SK-N-SH (cell line): ENCODE measurements at regions not wholly inside any gene's neighbourhood (a gene's known extent, or its start where the extent isn't known, plus 50 kb on each side); places are given as distances from the start of the nearest gene placed in this dataset.

Experiments used
- CTCF ChIA-PET: fragments of 300-600, 350-600 bp; formaldehyde crosslinking; extraction: SDS; loops from one replicate; lab custom pipeline; 2021; lab: Yijun Ruan, JAX
- POLR2A ChIA-PET: fragments of 350-600 bp; sonication (Branson Sonifier 250); formaldehyde crosslinking; extraction: SDS; loops from one replicate; lab custom pipeline; 2020; ENCODE audit warnings: antibody characterized with exemption, inconsistent platforms; lab: Yijun Ruan, JAX
- DNase-seq: peaks from one replicate; pipeline ENCODE4 v3.0.0; 2012
- H2AFZ ChIP-seq: fragments of 200-600 bp; sonication (generic); 2 replicates; pipeline ENCODE4 v1.8.1; 2016; ENCODE audit warnings: antibody characterized with exemption, mild to moderate bottlenecking, low read depth
- H3F3A ChIP-seq: fragments of 200-600 bp; sonication (generic); replicated peaks from 2 replicates; pipeline ENCODE3; 2016; ENCODE audit warnings: antibody characterized with exemption, mild to moderate bottlenecking; ENCODE audit not compliant: insufficient read depth
- H3K27ac ChIP-seq, 2 experiments: fragments of 200-500 bp in 1 of 2; fragments of 200-600 bp in 1 of 2; sonication (Bioruptor generic) in 1 of 2; sonication (generic), shearing (Covaris generic) in 1 of 2; 2 replicates each; pipeline versions ENCODE4 v1.5.1 to v1.6.1; 2014 to 2016; ENCODE audit warnings: low read depth in 2 of 2, inconsistent platforms in 1 of 2, low read length in 1 of 2, mild to moderate bottlenecking in 1 of 2, mixed read lengths in 1 of 2
- H3K27me3 ChIP-seq: fragments of 200-600 bp; sonication (generic), shearing (Covaris generic); 2 replicates; pipeline ENCODE4 v1.6.1; 2016; ENCODE audit warnings: mixed run types; ENCODE audit not compliant: insufficient read depth
- H3K36me3 ChIP-seq, 2 experiments: fragments of 200-500 bp in 1 of 2; fragments of 200-600 bp in 1 of 2; sonication (Bioruptor generic) in 1 of 2; sonication (generic) in 1 of 2; replicated peaks in 1 of 2; 2 replicates each; pipeline versions ENCODE3 to v1.5.1; 2014 to 2016; ENCODE audit warnings: low read length in 1 of 2, mild to moderate bottlenecking in 1 of 2; ENCODE audit not compliant: insufficient read depth in 2 of 2, control insufficient read depth in 1 of 2
- H3K4me1 ChIP-seq, 2 experiments: fragments of 200-500 bp in 1 of 2; fragments of 200-600 bp in 1 of 2; sonication (Bioruptor generic) in 1 of 2; sonication (generic), shearing (Covaris generic) in 1 of 2; 2 replicates each; pipeline versions ENCODE4 v1.5.1 to v1.6.1; 2014 to 2016; ENCODE audit warnings: low read depth in 1 of 2, low read length in 1 of 2, mixed run types in 1 of 2; ENCODE audit not compliant: insufficient read depth in 2 of 2, control insufficient read depth in 1 of 2
- H3K4me2 ChIP-seq: fragments of 200-600 bp; sonication (generic), shearing (Covaris generic); 2 replicates; pipeline ENCODE4 v1.6.1; 2017; ENCODE audit warnings: mixed run types
- H3K4me3 ChIP-seq, 2 experiments: fragments of 200-500 bp in 1 of 2; fragments of 200-600 bp in 1 of 2; sonication (Bioruptor generic) in 1 of 2; sonication (generic), shearing (Covaris generic) in 1 of 2; 2 replicates each; pipeline versions ENCODE4 v1.5.1 to v1.8.1; 2014 to 2016; ENCODE audit warnings: low read depth in 2 of 2, inconsistent platforms in 1 of 2, low read length in 1 of 2, mild to moderate bottlenecking in 1 of 2, mixed read lengths in 1 of 2, moderate library complexity in 1 of 2
- H3K79me2 ChIP-seq: fragments of 200-600 bp; sonication (generic); 2 replicates; pipeline ENCODE4 v1.8.1; 2017; ENCODE audit warnings: mild to moderate bottlenecking; ENCODE audit not compliant: insufficient read depth
- H3K9ac ChIP-seq: fragments of 200-600 bp; sonication (generic); 2 replicates; pipeline ENCODE4 v1.6.1; 2017; ENCODE audit warnings: mixed run types
- H3K9me2 ChIP-seq: fragments of 200-600 bp; sonication (generic); 2 replicates; pipeline ENCODE4 v1.6.1; 2017; ENCODE audit warnings: mixed run types
- H3K9me3 ChIP-seq: fragments of 200-600 bp; sonication (generic); 2 replicates; pipeline ENCODE4 v1.6.1; 2017; ENCODE audit warnings: mixed run types, mild to moderate bottlenecking, moderate library complexity
- H4K20me1 ChIP-seq: fragments of 200-600 bp; sonication (generic); 2 replicates; pipeline ENCODE4 v1.6.1; 2017; ENCODE audit warnings: mild to moderate bottlenecking, mixed run types; ENCODE audit not compliant: insufficient read depth
- ELF1 ChIP-seq: IDR thresholded peaks from 2 replicates; pipeline ENCODE4 v1.4.0; 2012
- EP300 ChIP-seq, 2 experiments: IDR thresholded peaks; 2 replicates each; pipeline versions ENCODE4 v1.4.0 to v1.6.1; 2012; ENCODE audit warnings: borderline replicate concordance in 1 of 2, low read depth in 1 of 2, low read length in 1 of 2
- FOSL2 ChIP-seq: IDR thresholded peaks from 2 replicates; pipeline ENCODE4 v1.4.0; 2012; ENCODE audit warnings: low read depth, mild to moderate bottlenecking, moderate library complexity, borderline replicate concordance
- JUND ChIP-seq: IDR thresholded peaks from 2 replicates; pipeline ENCODE4 v1.4.0; 2012
- MEF2A ChIP-seq: IDR thresholded peaks from 2 replicates; pipeline ENCODE4 v1.4.0; 2012; ENCODE audit warnings: low read depth, borderline replicate concordance
- MXI1 ChIP-seq: IDR thresholded peaks from 2 replicates; pipeline ENCODE4 v1.6.1; 2012; ENCODE audit warnings: mild to moderate bottlenecking, low read depth, low read length, improper control_type of control experiment
- NFIC ChIP-seq: IDR thresholded peaks from 2 replicates; pipeline ENCODE4 v1.4.0; 2012; ENCODE audit warnings: borderline replicate concordance
- RAD21 ChIP-seq: IDR thresholded peaks from 2 replicates; pipeline ENCODE4 v1.6.1; 2012; ENCODE audit warnings: mild to moderate bottlenecking, low read length
- SIN3A ChIP-seq: IDR thresholded peaks from 2 replicates; pipeline ENCODE4 v1.6.1; 2012; ENCODE audit warnings: low read depth, mild to moderate bottlenecking, low read length, moderate library complexity, borderline replicate concordance
- TAF1 ChIP-seq: IDR thresholded peaks from 2 replicates; pipeline ENCODE4 v1.6.1; 2012; ENCODE audit warnings: low read depth, mild to moderate bottlenecking, low read length, moderate library complexity, borderline replicate concordance
- WGBS: methylation state at CpG from one replicate; pipeline ENCODE4 v1.1.6; 2017; ENCODE audit warnings: low lambda C conversion rate; 5-methylcytosine and 5-hydroxymethylcytosine counted together
- TF ChIP-seq, protein P1 (sequence below): IDR thresholded peaks from 2 replicates; pipeline ENCODE4; 2012
- TF ChIP-seq, protein P2 (sequence below): fragments of 150-350 bp; IDR thresholded peaks from 2 replicates; pipeline ENCODE4 v1.6.1; 2016; ENCODE audit warnings: mild to moderate bottlenecking, low read depth, low read length
- TF ChIP-seq, protein P3 (sequence below): IDR thresholded peaks from 2 replicates; pipeline ENCODE4 v1.4.0; 2012; ENCODE audit warnings: low read depth
- TF ChIP-seq, protein P4 (sequence below): IDR thresholded peaks from 2 replicates; pipeline ENCODE4 v1.4.0; 2012; ENCODE audit warnings: low read depth, borderline replicate concordance

DNA sequence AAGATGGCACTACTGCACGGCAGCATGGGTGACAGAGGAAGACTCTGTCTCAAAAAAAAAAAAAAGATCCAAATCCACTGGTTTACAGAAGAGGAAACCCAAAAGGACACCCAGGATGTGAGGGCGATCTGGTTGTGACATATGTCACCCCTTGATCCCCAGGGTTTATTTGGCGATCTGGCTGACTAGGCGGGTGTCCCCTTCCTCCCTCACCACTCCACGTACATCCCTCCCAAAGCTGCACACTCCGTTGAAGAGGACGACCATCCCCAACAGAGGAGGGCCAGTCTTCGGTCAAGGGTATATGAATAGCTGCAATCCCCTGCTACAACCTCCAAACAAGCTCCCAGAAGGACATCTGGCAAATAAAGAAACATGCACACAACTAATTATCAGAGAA lies 111.6 kb downstream of the HTR5A start:
- DNase-seq: no peak
- POLR2A ChIA-PET: no interaction called here
- H2AFZ ChIP-seq: no peak overlapping the region
- H3K9me2 ChIP-seq: no peaks in the 10 kb centered on the region
- H3K9me3 ChIP-seq: peaks cover 20% of the 10 kb centered on the region; the same call in 1 of the 2 replicates
- H4K20me1 ChIP-seq: no peaks in the 10 kb centered on the region
- CTCF ChIA-PET: interaction anchor here (0.6 to 2.2 kb wide), 2 partner anchors 163 to 199 kb away, joined by 4 to 12 read pairs; no protein-coding TSS in a partner anchor
- no peaks in the 10 kb centered on the region for H3K4me1 ChIP-seq
- no peak for TF ChIP-seq SIN3A
- no peaks in the 10 kb centered on the region for H3F3A ChIP-seq
- WGBS: 5% methylated on average over 8 of the region's 8 CpGs
- H3K4me3 ChIP-seq: no peak overlapping the region
- no peak overlapping the region for H3K4me2 ChIP-seq
- no peaks in the 10 kb centered on the region for H3K27me3 ChIP-seq
- no peak overlapping the region for H3K27ac ChIP-seq
- H3K9ac ChIP-seq: no peak overlapping the region
- H3K79me2 ChIP-seq: no peaks in the 10 kb centered on the region
- no peaks in the 10 kb centered on the region for H3K36me3 ChIP-seq

DNA sequence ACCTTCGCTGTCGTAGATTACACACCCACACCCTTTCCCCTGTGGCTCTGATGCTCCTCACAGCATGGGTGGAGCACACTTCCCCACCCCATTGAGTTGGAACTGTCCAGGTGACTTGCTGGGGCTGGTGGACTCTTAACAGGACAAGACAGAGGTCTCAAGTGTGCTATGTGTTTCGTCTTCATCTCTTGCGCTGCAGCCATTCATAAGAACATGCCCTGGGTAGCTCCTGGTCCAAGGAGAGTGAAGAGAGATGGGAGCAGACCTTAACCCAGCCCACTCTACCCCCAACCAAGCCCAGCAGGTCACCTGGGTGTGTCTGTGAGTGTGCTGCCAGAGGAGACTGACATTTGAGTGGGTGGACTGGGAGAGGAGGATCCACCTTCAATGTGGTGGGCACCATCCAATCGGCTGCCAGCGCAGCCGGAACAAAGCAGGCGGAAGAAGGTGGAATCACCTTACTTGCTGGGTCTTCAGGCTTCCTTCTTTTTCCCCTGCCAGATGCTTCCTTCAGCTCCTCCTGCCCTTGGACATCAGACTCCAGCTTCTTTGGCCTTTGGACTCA lies 112.4 kb downstream of the HTR5A start:
- no peaks in the 10 kb centered on the region for H3K79me2 ChIP-seq
- no peaks in the 10 kb centered on the region for H3K36me3 ChIP-seq
- H4K20me1 ChIP-seq: no peaks in the 10 kb centered on the region
- H3F3A ChIP-seq: no peaks in the 10 kb centered on the region
- no peak overlapping the region for H3K4me3 ChIP-seq
- 60% methylated on average over 8 of the region's 8 CpGs for WGBS
- H3K9me3 ChIP-seq: peaks cover 20% of the 10 kb centered on the region; the same call in 1 of the 2 replicates
- CTCF ChIA-PET: interaction anchor here (2.2 kb wide), 1 partner anchor 162 kb away, joined by 12 read pairs; no protein-coding TSS in a partner anchor
- POLR2A ChIA-PET: no interaction called here
- DNase-seq: no peak
- H3K9me2 ChIP-seq: no peaks in the 10 kb centered on the region
- no peak overlapping the region for H3K9ac ChIP-seq
- TF ChIP-seq NFIC (no peak), MEF2A (no peak), JUND (no peak), SIN3A (no peak), MXI1 (no peak), TAF1 (no peak), EP300 (IDR thresholded peaks at IDR 0.05; ENCODE audit: borderline replicate concordance in 1 of 2, low read depth in 1 of 2, low read length in 1 of 2) (no peak), RAD21 (no peak), FOSL2 (no peak), ELF1 (no peak)
- TF ChIP-seq, protein P1, sequence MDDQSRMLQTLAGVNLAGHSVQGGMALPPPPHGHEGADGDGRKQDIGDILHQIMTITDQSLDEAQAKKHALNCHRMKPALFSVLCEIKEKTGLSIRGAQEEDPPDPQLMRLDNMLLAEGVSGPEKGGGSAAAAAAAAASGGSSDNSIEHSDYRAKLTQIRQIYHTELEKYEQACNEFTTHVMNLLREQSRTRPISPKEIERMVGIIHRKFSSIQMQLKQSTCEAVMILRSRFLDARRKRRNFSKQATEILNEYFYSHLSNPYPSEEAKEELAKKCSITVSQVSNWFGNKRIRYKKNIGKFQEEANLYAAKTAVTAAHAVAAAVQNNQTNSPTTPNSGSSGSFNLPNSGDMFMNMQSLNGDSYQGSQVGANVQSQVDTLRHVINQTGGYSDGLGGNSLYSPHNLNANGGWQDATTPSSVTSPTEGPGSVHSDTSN: no peak
- TF ChIP-seq, protein P2, sequence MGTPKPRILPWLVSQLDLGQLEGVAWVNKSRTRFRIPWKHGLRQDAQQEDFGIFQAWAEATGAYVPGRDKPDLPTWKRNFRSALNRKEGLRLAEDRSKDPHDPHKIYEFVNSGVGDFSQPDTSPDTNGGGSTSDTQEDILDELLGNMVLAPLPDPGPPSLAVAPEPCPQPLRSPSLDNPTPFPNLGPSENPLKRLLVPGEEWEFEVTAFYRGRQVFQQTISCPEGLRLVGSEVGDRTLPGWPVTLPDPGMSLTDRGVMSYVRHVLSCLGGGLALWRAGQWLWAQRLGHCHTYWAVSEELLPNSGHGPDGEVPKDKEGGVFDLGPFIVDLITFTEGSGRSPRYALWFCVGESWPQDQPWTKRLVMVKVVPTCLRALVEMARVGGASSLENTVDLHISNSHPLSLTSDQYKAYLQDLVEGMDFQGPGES: no peak
- TF ChIP-seq, protein P3, sequence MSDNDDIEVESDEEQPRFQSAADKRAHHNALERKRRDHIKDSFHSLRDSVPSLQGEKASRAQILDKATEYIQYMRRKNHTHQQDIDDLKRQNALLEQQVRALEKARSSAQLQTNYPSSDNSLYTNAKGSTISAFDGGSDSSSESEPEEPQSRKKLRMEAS: no peak
- TF ChIP-seq, protein P4, sequence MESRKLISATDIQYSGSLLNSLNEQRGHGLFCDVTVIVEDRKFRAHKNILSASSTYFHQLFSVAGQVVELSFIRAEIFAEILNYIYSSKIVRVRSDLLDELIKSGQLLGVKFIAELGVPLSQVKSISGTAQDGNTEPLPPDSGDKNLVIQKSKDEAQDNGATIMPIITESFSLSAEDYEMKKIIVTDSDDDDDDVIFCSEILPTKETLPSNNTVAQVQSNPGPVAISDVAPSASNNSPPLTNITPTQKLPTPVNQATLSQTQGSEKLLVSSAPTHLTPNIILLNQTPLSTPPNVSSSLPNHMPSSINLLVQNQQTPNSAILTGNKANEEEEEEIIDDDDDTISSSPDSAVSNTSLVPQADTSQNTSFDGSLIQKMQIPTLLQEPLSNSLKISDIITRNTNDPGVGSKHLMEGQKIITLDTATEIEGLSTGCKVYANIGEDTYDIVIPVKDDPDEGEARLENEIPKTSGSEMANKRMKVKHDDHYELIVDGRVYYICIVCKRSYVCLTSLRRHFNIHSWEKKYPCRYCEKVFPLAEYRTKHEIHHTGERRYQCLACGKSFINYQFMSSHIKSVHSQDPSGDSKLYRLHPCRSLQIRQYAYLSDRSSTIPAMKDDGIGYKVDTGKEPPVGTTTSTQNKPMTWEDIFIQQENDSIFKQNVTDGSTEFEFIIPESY: no peak
- no peak overlapping the region for H2AFZ ChIP-seq
- H3K4me1 ChIP-seq: no peaks in the 10 kb centered on the region
- H3K27ac ChIP-seq: no peak overlapping the region
- no peaks in the 10 kb centered on the region for H3K27me3 ChIP-seq
- H3K4me2 ChIP-seq: no peak overlapping the region
